Epithelial cell of proximal tubule (primary cell): ENCODE measurements at regions not wholly inside any gene's neighbourhood (a gene's known extent, or its start where the extent isn't known, plus 50 kb on each side); places are given as distances from the start of the nearest gene placed in this dataset.

Experiments used
- DNase-seq: peaks from one replicate; pipeline ENCODE4 v3.0.0-alpha.2; 2011; ENCODE audit warnings: low read depth
- H3K4me3 ChIP-seq: 2 replicates; pipeline ENCODE4 v1.5.1; 2011; ENCODE audit warnings: low read depth, mild to moderate bottlenecking, low read length
- CTCF ChIP-seq: conservative IDR thresholded peaks from 2 replicates; pipeline ENCODE4 v1.5.1; 2012; ENCODE audit warnings: low read depth, mild to moderate bottlenecking, low read length

GRCh38 chr2:168338292-168338691, 90.9 kb upstream of the STK39 start:
- TF ChIP-seq CTCF, result no peak
- no peak for DNase-seq
- no peak overlapping the region for H3K4me3 ChIP-seq

DNA sequence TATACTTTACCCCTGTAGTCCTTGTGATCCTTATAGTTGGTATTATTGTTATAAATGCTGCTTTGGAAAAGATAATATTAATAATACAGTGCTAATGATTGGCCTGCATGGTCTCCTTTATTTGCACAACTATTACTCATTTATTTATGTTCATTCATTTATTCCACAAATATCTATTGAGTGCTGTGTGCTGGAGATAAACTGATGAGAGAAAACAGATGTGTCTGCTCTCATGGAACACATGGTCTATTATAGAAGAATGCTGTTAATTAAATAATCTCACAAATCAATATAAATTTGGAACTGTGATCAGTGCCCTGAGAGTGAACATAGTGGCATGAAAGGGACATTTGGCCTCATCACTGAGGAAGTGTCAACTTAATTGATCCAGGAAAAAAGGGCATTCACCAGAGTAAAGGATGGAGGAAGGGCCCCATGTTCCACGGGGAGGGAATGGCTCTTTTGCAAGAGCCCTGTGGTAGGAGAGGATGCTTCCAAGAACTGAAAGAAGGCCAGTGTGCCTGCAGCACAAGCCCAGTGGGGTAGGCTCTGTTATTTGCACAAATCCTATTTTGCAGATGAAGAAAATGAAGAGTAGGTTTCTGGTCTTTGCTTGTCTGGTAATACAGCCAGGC, 91.5 kb upstream of the STK39 start:
- H3K4me3 ChIP-seq, result no peak overlapping the region
- no peak for DNase-seq
- no peak for TF ChIP-seq CTCF

- TF ChIP-seq CTCF, result no peak
- H3K4me3 ChIP-seq, result no peak overlapping the region
- no peak for DNase-seq
Measured at GRCh38 chr2:168340931-168341330, 93.5 kb upstream of the STK39 start.

GRCh38 chr2:168343586-168343985, 96.2 kb upstream of the STK39 start:
- no peak for TF ChIP-seq CTCF
- H3K4me3 ChIP-seq, result no peak overlapping the region
- no peak for DNase-seq

- no peak for TF ChIP-seq CTCF
- H3K4me3 ChIP-seq, result no peak overlapping the region
- DNase-seq, result no peak
Measured at GRCh38 chr2:168344706-168345105, 97.3 kb upstream of the STK39 start.

DNA sequence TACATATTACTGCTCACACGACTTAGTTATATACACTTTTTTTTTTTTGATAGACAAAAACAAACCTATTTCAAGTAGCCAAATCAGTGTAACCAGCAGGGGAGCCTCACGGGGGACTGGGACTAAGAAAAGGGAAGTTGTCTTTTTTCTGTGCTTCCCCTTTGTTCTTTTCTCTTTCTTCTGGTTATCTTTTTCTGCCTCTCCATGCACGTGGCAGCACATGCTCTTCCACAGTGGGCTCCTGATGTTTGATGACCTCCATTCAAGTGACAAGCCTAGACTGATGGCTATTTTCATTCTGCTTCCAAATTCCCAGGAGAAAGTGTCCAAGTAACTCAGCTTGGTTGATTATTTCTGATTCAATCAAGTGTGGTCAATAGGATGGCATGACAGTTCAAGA, 98.2 kb upstream of the STK39 start:
- no peak for TF ChIP-seq CTCF
- no peak for DNase-seq

GRCh38 chr2:168346725-168347477, 99.5 kb upstream of the STK39 start:
- TF ChIP-seq CTCF, result peak; percentile 80
- H3K4me3 ChIP-seq, result peak overlapping the region; percentile 68
- no peak for DNase-seq

More for the DNA sequence above, 98.2 kb upstream of the STK39 start:
- no peak overlapping the region for H3K4me3 ChIP-seq
